SH-SY5Y (cell line): ENCODE measurements at regions not wholly inside any gene's neighbourhood (a gene's known extent, or its start where the extent isn't known, plus 50 kb on each side); places are given as distances from the start of the nearest gene placed in this dataset.

Source experiments
- GATA2 ChIP-seq: IDR thresholded peaks from 2 replicates; pipeline ENCODE4 v1.6.1; 2011; ENCODE audit warnings: mild to moderate bottlenecking, low read depth, low read length
- GATA3 ChIP-seq: IDR thresholded peaks from 2 replicates; pipeline ENCODE4 v1.6.1; 2011; ENCODE audit warnings: low read depth, mild to moderate bottlenecking, low read length, moderate library complexity

DNA sequence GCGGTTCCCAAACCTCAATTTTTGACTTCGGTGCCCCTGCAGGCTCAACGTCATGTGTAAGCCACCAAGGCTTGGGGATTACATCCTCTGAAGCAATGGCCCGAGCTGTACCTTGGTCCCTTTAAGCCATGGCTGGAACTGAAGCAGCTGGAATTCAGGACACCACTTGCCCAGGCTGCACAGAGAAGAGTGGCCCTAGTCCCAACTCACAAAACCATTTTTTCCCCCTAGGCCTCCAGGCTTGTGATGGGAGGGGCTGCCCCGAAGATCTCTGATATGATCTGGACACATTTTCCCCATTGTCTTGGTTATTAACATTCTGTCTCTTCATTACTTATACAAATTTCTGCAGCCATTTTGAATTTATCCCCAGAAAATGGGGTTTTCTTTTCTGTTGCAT is 233.3 kb upstream of the ADGRL4 start:
- TF ChIP-seq GATA3 (no peak), GATA2 (no peak)

DNA sequence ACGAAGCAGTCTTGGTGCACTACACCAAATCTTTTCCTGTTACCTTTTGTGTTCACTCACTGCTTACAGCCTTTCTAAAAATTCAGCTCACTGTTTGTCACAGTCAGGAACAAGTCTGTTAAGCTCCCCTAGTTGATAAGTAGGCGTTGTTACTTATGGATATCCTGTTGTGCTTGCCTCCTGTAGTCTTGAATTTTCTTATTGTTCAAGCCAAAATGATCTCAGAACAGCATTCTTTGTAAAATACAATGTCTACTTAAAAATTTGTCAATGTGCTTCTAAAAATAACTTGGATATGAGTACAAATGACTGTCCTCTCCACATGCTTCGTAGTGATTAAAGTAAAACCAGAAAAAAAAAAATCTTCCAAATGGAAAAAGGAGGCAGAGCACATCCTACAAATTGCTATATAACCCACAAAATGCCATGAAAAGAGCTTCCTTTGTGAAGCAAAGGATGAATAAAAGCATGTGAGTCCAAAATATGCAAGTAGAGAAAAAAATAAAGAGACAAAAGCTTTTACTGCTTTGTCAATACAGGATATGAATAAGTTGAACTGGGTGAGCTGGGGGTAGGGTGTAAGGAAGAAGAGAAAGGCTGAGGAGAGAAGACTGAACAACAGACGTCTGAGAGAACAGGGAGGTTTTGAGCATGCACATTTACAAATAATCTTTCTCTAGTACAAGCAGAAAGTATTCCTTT is 228.9 kb upstream of the ADGRL4 start:
- no peak for TF ChIP-seq GATA2
- no peak for TF ChIP-seq GATA3

DNA sequence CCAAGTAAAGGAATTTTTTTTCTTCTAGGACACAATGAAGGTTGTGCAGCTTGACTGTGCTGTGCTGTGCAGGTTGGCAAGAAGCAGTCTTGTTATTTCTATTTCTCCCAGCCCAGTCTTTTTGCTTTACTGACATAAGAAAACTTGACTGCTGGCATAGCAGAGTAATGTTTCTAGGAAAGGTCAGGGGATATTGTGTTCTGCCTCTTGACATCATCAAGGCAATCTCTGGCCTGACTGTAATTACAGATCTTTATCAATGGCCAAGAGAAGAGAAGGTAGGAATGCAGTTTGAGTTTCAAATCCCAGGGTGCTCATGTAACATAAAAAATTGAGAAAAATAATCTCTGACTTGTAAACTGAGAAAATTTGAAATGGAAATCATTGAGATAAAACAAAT is 226.3 kb upstream of the ADGRL4 start:
- TF ChIP-seq GATA2 (no peak), GATA3 (no peak)

DNA sequence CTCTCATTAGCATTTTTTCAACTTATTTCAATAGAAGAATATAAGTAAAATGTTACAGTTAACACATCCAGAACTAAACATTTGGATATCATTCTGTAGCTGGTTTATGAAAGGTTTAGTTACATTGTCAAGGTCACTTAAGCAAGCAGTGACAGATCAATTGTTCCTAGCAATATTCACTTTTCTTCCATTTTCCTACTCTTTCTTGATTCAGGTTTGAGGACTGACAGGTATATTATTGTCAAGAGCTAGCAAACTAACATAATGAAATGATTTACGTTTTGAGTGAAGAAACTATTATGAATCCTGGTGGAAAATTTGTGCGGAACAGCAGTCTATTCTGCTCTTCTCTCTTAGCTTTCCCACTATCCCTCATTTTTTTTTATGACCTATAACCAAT is 220.4 kb upstream of the ADGRL4 start:
- TF ChIP-seq GATA2, result no peak
- TF ChIP-seq GATA3, result no peak

DNA sequence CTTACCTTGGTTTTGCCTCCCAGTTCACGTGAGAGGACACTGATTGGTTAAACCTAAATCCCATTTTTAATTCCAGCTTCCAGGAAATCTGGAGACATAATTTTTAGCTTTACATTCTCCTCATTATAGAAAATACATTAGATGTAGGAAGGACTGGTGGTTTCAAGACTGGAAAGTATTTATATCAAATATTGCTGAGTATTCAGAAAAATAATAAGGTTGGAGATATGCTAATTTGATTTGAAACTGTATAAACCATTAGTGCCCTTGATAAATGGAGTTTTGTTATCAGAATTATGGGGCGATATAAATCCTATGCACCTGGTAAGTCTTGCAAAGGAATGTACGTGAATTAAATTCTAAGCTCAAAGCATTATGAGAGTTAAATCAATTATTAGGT is 218.0 kb upstream of the ADGRL4 start:
- TF ChIP-seq GATA3 (no peak), GATA2 (no peak)

DNA sequence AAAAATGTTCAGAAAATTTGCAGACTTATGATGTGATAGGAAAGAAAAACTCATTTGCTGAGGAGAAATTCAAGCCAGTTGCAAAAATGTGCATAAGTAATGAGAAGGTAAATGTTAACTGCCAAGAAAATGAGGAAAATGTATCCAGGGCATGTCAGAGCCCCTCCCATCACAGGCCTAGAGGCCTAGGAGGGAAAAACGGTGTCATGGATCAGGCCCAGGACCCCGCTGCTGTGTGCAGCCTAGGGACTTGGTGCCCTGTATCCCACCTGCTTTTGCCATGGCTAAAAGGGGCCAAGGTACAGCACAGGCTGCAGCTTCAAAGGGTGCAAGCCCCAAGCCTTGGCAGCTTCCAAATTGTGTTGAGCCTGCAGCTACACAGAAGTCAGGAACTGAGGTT is 214.0 kb upstream of the ADGRL4 start:
- TF ChIP-seq GATA3 (no peak), GATA2 (no peak)

DNA sequence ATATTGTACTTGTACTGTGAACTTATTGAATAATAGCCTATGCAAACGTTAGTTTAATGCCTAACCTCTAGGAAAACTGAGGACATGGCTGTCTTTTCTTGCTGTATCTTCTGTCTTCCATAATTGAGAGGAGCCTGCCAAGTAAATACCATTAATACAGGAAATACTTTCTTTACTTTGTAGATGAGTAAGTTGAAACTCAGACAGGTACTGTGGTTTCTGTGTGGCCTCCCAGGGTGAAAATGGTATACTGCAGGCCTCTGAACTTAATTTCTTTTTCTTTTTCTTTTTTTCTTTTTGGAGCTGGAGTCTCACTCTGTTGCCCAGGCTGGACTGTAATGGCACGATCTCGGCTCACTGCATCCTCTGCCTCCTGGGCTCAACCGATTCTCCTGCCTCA is 208.8 kb upstream of the ADGRL4 start:
- TF ChIP-seq GATA3 (no peak), GATA2 (no peak)

DNA sequence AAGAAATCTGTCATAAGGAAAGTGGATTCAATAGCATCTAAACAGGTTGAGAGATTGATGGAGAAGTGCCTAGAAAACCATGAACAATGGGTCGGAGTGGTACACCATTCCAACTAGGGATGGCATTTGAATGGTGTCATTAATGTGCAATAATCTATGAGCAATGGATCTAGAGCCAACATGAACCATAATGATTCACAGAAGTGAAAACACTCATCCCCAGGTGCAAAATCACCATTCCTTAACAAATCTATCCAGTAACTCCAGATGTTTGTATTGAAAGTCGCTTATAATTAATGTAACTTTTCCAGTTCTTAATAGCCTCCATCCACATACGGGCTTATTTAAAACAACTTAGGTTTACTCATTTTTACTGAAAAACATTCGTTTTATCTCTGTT is 201.3 kb upstream of the ADGRL4 start:
- no peak for TF ChIP-seq GATA3

DNA sequence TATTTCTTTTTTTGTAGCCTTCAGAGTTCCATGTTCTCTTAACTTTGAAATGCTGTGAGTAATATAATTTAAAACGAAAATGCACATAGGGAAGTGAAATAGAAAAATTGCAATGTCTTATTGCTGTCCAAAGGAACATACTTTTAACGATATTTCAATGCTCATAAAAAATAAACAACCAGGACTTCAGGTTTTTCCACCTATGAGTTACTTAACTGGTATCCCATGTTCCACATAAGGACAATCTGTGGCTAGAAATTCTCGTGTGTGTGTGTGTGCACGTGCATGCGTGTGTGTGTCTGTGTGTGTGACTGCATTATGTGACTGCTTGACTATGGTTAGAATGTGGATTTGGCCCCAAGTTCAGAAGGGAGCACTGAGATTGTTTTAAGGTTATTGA is 200.8 kb upstream of the ADGRL4 start:
- TF ChIP-seq GATA3, result no peak

DNA sequence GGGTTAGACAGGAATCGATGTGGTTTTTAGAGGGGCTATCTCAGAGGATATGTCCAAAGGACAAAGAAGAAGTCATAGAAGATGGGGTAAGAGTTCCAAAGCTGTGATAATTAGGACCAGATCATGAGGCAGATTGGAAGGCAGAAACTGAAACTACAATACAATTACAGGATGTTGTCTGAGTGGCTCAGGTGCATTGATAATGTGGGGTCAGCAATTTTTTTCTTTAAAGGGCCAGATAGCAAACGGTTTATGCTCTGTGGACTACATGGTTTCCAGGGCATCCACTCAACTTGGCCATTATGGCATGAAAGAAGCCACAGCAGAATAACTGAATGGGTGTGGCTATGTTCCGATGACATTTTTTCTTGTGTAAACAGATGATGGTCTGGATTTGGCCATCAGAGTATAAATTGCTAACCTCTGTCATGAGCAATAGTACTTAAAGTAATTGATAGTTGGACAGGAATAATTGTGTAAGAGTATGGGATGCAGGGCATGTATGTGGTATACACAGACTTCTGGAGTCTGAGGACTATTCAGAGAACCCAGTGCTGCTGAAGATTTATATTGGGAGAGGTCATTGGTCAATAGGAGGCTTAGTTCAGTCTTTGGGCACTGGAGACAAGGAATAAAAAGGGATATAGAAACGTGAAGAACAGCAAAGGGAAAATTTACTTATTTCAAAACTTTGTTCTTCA is 198.4 kb upstream of the ADGRL4 start:
- no peak for TF ChIP-seq GATA2
- TF ChIP-seq GATA3, result no peak

DNA sequence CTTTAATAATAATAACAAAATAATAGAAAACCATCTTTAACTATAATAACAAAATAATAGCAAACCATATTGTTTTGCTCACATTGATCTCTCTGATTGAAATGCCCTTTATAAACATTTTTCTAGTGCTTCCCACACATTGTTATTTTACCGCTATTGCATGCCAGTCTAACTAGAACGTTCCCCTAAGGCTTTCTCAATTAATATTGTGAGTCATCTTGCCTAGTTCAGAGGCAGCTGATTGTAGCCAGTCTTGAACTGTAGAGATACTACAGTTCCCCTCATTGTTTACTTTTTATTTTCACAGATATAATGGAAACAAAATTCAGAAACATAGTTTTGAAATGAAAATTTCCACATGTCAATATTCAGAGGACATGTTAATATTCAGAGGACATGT is 192.3 kb upstream of the ADGRL4 start:
- TF ChIP-seq GATA2 (no peak), GATA3 (no peak)

DNA sequence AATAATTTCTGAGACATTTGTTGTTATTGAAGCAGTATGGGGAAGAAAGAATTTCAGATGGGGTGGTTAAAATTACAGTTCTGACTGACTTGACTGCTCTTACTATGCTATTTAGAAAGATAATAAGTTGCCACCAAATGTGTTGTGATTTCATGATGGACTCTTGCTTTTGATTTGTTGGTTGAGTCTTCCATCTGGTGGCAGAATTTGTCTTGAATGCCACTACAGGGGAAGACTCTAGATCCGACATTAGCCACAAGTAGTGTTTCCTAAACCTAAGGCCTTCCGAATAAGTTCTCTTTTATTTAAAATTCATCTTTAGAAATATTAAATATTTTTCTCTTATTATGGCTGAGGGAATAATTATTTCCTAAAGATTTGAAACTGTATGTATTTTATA is 190.9 kb upstream of the ADGRL4 start:
- TF ChIP-seq GATA3 (no peak), GATA2 (no peak)

DNA sequence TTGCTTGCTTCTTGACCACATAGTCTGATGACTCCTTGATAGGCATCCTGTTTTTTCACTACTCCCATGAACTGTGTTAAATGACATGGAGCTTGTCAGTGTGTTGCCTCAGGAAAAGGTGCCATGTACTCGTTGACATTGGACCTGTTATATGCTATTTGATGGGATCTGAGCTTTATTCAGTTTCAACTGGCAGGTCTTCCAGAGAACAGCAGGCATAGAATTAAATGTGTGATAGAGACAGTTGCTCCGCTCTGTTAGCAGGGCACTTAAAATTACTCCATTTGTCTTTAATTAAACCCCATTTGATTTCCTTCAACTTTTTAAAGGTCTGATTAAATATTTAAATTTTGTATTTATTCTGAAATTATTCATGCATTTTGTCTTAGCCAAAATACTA is 189.7 kb upstream of the ADGRL4 start:
- no peak for TF ChIP-seq GATA3
- TF ChIP-seq GATA2, result no peak

DNA sequence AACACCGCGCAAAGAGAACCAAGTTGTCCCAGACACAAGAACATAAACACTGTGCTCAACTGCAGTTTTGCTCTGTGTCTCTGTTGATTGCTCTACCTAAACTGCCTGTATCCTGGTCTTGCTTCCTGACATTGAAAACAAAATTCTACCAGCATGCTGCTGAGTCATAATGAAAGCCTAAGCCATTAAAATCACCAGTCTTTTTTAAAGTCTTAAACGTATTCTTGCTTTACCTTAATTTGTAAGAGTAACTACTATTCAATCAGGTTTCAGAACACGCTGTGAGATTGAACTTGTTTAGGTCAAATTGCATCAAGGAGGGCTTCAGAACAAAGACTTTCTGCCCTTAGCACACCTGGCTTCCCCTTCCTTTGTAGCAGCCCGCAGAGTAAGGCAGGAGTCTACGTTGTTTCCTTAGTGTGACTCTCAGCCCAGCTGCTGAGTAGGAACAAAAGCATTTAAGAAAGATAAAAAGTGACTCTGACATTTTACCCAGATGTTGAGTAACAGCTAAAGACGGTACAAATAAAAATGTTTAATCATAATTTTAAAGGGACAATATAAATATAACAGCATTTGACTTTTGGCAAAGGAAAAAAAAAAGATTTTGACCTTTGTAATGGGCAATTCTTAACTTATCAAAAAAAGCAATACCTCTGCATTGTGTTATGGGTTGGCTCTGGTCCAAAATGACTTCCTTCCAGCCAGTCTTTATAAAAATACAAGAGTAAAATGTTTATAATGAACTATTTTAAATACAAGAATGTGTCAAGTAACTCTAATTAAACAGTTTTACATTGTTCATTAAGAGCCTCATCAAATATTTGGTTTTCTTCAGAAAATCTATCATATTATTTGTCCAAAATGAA is 186.9 kb upstream of the ADGRL4 start:
- no peak for TF ChIP-seq GATA3
- no peak for TF ChIP-seq GATA2

DNA sequence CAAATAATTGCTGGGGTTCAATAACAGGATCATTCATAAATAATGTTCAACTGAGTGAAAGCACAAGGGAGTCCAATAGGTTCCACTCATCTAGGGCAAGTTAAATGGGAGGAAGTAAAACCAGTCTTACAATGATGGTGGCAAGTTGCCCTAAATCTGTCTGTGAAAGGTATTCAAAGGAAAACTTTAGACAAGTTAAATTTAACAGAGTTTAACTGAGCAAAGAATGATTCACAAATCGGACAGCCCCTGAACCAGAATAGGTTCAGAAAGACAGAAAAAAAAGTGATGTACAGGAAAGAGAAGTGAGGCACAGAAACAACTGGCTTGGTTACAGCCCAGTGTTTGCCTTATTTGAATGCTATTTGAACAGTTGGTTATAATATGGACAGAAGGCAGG is 183.5 kb upstream of the ADGRL4 start:
- TF ChIP-seq GATA2 (no peak), GATA3 (no peak)
